ENCODE measurements at regions not wholly inside any gene's neighbourhood (a gene's known extent, or its start where the extent isn't known, plus 50 kb on each side); places are given as distances from the start of the nearest gene placed in this dataset.

DNA sequence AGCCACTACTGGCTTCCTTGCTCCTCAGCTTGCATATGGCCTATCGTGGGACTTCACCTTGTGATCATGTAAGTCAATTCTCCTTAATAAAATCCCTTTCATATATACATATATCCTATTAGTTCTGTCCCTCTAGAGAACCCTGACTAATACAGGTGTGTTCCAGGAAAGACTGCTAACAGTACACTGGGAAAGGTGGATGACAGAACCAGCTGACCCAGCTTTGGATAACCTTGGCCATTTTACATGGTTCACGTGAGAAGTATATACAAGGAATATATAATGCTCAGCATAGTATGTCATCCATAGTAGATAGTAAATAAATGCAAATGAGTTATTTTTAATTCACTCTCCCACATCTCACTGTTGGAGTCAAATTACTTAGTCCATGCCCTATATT lies 1003.5 kb downstream of the SORCS3 start (continued):
- TF ChIP-seq EZH2 (IDR thresholded peaks at IDR 0.05; ENCODE audit: low read depth, unreplicated experiment) = no peak

DNA sequence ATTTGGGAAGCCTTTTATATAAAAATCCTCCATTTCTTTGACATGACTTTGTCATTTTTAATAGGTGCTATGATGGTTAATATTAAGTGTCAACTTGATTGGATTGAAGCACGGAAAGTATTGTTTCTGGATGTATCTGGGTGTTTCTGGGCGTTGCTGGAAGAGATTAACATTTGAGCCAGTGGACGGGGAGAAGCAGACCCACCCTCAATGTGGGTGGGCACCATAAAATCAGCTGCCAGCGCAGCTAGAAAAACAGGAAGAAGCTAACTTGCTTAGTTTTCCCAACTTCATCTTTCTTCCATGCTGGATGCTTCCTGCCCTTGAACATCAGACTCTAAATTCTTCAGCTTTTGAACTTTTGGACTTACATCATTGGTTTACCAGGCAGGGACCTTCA lies 1003.0 kb downstream of the SORCS3 start:
- H3K4me1 Mint-ChIP-seq = peaks cover 6% of the 10 kb centered on the region; the same call in 2 of the 3 replicates
- no peak for DNase-seq (ENCODE audit: low spot score)
- no peak for ATAC-seq

DNA sequence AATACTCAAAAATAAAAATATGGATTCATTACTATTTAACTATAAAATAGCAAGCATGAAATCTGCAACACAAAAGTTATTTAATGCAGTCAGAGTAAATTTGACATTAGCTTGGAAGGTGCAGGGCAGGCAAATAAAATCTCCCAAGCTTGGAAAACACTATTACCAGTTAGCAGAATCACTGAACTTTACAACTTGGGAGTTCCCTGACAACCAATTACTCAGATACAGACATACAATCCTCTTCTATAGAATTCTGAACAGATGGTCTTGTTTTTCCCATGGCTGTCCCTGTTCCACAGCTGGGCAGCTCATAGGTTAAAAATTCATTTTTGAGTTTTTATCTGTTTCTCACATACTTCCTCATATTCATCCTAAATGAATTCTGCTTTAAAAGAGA lies 1002.6 kb downstream of the SORCS3 start:
- Mint-ChIP-seq H3K4me3 (no peak overlapping the region), H3K9me3 (peaks cover 2% of the 10 kb centered on the region; the same call in 1 of the 3 replicates), H3K4me1 (peaks cover 5% of the 10 kb centered on the region; the same call in 2 of the 3 replicates), H3K27ac (no peak overlapping the region), H3K27me3 (ENCODE audit: insufficient read depth, low read depth, poor library complexity) (no peaks in the 10 kb centered on the region), H3K36me3 (ENCODE audit: low read depth) (no peaks in the 10 kb centered on the region)
- Histone ChIP-seq H3K27me3 (ENCODE audit: insufficient read depth) (no peaks in the 10 kb centered on the region), H3K27ac (ENCODE audit: low read depth) (no peak overlapping the region), H4K20me1 (replicated peaks; ENCODE audit: insufficient read depth) (no peaks in the 10 kb centered on the region), H3K4me3 (no peak overlapping the region), H3K79me2 (replicated peaks; ENCODE audit: insufficient read depth) (no peaks in the 10 kb centered on the region), H3K4me2 (no peak overlapping the region), H2AFZ (no peak overlapping the region), H3K4me1 (ENCODE audit: insufficient read depth) (peaks cover 7% of the 10 kb centered on the region), H3K9me2 (ENCODE audit: insufficient read depth) (0 out of 2 replicates have a peak, but pooled peaks cover 2% of the 10 kb centered on the region), H3K36me3 (ENCODE audit: insufficient read depth) (no peaks in the 10 kb centered on the region), H3F3A (replicated peaks; ENCODE audit: low read depth) (no peaks in the 10 kb centered on the region)
- ATAC-seq (no peak), DNase-seq (ENCODE audit: low spot score) (no peak)
- TF ChIP-seq ZNF331 (CRISPR knock-in tag; IDR thresholded peaks at IDR 0.05; ENCODE audit: low read depth) (no peak), CREB1 (CRISPR knock-in tag; IDR thresholded peaks at IDR 0.05; ENCODE audit: low read depth) (no peak), NANOG (IDR thresholded peaks at IDR 0.05; ENCODE audit: borderline replicate concordance) (no peak), ZNF114 (CRISPR knock-in tag; IDR thresholded peaks at IDR 0.05) (no peak), JUNB (IDR thresholded peaks at IDR 0.05; ENCODE audit: unreplicated experiment) (no peak), EZH2 (IDR thresholded peaks at IDR 0.05; ENCODE audit: low read depth, unreplicated experiment) (no peak)
- TF ChIP-seq, protein P1, sequence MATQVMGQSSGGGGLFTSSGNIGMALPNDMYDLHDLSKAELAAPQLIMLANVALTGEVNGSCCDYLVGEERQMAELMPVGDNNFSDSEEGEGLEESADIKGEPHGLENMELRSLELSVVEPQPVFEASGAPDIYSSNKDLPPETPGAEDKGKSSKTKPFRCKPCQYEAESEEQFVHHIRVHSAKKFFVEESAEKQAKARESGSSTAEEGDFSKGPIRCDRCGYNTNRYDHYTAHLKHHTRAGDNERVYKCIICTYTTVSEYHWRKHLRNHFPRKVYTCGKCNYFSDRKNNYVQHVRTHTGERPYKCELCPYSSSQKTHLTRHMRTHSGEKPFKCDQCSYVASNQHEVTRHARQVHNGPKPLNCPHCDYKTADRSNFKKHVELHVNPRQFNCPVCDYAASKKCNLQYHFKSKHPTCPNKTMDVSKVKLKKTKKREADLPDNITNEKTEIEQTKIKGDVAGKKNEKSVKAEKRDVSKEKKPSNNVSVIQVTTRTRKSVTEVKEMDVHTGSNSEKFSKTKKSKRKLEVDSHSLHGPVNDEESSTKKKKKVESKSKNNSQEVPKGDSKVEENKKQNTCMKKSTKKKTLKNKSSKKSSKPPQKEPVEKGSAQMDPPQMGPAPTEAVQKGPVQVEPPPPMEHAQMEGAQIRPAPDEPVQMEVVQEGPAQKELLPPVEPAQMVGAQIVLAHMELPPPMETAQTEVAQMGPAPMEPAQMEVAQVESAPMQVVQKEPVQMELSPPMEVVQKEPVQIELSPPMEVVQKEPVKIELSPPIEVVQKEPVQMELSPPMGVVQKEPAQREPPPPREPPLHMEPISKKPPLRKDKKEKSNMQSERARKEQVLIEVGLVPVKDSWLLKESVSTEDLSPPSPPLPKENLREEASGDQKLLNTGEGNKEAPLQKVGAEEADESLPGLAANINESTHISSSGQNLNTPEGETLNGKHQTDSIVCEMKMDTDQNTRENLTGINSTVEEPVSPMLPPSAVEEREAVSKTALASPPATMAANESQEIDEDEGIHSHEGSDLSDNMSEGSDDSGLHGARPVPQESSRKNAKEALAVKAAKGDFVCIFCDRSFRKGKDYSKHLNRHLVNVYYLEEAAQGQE (IDR thresholded peaks at IDR 0.05; ENCODE audit: unreplicated experiment) = no peak
- TF ChIP-seq, protein P2, sequence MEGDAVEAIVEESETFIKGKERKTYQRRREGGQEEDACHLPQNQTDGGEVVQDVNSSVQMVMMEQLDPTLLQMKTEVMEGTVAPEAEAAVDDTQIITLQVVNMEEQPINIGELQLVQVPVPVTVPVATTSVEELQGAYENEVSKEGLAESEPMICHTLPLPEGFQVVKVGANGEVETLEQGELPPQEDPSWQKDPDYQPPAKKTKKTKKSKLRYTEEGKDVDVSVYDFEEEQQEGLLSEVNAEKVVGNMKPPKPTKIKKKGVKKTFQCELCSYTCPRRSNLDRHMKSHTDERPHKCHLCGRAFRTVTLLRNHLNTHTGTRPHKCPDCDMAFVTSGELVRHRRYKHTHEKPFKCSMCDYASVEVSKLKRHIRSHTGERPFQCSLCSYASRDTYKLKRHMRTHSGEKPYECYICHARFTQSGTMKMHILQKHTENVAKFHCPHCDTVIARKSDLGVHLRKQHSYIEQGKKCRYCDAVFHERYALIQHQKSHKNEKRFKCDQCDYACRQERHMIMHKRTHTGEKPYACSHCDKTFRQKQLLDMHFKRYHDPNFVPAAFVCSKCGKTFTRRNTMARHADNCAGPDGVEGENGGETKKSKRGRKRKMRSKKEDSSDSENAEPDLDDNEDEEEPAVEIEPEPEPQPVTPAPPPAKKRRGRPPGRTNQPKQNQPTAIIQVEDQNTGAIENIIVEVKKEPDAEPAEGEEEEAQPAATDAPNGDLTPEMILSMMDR (conservative IDR thresholded peaks at IDR 0.05; ENCODE audit: low read depth in 2 of 2) = no peak
- TF ChIP-seq, protein P3, sequence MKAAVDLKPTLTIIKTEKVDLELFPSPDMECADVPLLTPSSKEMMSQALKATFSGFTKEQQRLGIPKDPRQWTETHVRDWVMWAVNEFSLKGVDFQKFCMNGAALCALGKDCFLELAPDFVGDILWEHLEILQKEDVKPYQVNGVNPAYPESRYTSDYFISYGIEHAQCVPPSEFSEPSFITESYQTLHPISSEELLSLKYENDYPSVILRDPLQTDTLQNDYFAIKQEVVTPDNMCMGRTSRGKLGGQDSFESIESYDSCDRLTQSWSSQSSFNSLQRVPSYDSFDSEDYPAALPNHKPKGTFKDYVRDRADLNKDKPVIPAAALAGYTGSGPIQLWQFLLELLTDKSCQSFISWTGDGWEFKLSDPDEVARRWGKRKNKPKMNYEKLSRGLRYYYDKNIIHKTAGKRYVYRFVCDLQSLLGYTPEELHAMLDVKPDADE (IDR thresholded peaks at IDR 0.05) = no peak

More for the DNA sequence above, 1003.0 kb downstream of the SORCS3 start:
- Histone ChIP-seq H4K20me1 (replicated peaks; ENCODE audit: insufficient read depth) (no peaks in the 10 kb centered on the region), H3K9me2 (ENCODE audit: insufficient read depth) (0 out of 2 replicates have a peak, but pooled peaks cover 2% of the 10 kb centered on the region), H3K4me2 (no peak overlapping the region), H3K4me3 (no peak overlapping the region), H3K27me3 (ENCODE audit: insufficient read depth) (no peaks in the 10 kb centered on the region), H3K27ac (ENCODE audit: low read depth) (no peak overlapping the region), H3K4me1 (ENCODE audit: insufficient read depth) (peaks cover 11% of the 10 kb centered on the region), H2AFZ (no peak overlapping the region), H3K79me2 (replicated peaks; ENCODE audit: insufficient read depth) (no peaks in the 10 kb centered on the region), H3K36me3 (ENCODE audit: insufficient read depth) (no peaks in the 10 kb centered on the region), H3F3A (replicated peaks; ENCODE audit: low read depth) (no peaks in the 10 kb centered on the region)
- Mint-ChIP-seq H3K36me3 (ENCODE audit: low read depth) (no peaks in the 10 kb centered on the region), H3K9me3 (no peaks in the 10 kb centered on the region), H3K27me3 (ENCODE audit: insufficient read depth, low read depth, poor library complexity) (no peaks in the 10 kb centered on the region), H3K27ac (no peak overlapping the region), H3K4me3 (no peak overlapping the region)
- TF ChIP-seq ZNF331 (CRISPR knock-in tag; IDR thresholded peaks at IDR 0.05; ENCODE audit: low read depth) = no peak
- TF ChIP-seq EZH2phosphoT487 (IDR thresholded peaks at IDR 0.05; ENCODE audit: unreplicated experiment) = no peak
- TF ChIP-seq, protein P1 (IDR thresholded peaks at IDR 0.05; ENCODE audit: unreplicated experiment) = no peak
- no peak for TF ChIP-seq STAT1 (IDR thresholded peaks at IDR 0.05; ENCODE audit: unreplicated experiment)
- TF ChIP-seq JUNB (IDR thresholded peaks at IDR 0.05; ENCODE audit: unreplicated experiment) = no peak

Data from GM23338 (cell line).